ENCODE measurements at regions not wholly inside any gene's neighbourhood (a gene's known extent, or its start where the extent isn't known, plus 50 kb on each side); places are given as distances from the start of the nearest gene placed in this dataset.

- no peak for TF ChIP-seq MITF (IDR thresholded peaks at IDR 0.05)
Observed at GRCh38 chr18:75810516-75810915, 383.0 kb upstream of the SMIM21 start (continued).

DNA sequence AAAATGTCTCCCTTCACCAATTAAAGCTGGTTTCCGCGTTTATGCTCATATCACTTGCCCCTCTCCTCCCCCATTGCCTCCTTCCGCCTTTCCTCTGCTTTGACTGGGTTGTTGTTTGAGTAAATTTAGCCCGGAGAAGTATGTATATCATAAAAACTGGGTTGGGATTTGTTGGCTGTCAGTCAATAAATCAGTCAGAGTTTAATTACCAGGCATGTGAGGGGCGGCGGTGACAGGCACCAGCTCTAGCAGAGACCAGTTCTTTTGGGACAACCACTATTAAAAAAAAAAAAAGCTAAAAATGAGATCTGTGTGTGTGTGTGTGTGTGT, 382.4 kb upstream of the SMIM21 start:
- Histone ChIP-seq H3K9me3 (replicated peaks; ENCODE audit: control insufficient read depth, insufficient read depth, low read depth, low read length) (no peaks in the 10 kb centered on the region), H3K27me3 (ENCODE audit: control insufficient read depth in 2 of 2, insufficient read depth in 2 of 2, low read length in 2 of 2) (no peaks in the 10 kb centered on the region; a peak in 1 of 5 replicates), H3K36me3 (ENCODE audit: control insufficient read depth, insufficient read depth, low read length) (no peaks in the 10 kb centered on the region), H2AFZ (ENCODE audit: low read depth, low read length) (no peak overlapping the region), H3K9ac (ENCODE audit: insufficient read depth in 1 of 2, low read depth in 2 of 2, low read length in 2 of 2) (no peak overlapping the region), H3K4me3 (no peak overlapping the region), H4K20me1 (replicated peaks; ENCODE audit: control insufficient read depth, insufficient read depth, low read length) (no peaks in the 10 kb centered on the region), H3K4me2 (ENCODE audit: insufficient read depth, low read length) (no peak overlapping the region), H3K4me1 (replicated peaks in 1 of 2; ENCODE audit: control insufficient read depth in 2 of 2, insufficient read depth in 2 of 2, low read length in 2 of 2) (no peaks in the 10 kb centered on the region), H3K9me1 (ENCODE audit: control insufficient read depth, insufficient read depth, low read length) (no peaks in the 10 kb centered on the region), H3K79me2 (ENCODE audit: control insufficient read depth, insufficient read depth, low read length) (no peaks in the 10 kb centered on the region), H3K27ac (ENCODE audit: extremely low read depth, low read depth, low read length) (no peak overlapping the region)
- intact Hi-C loops (cut with micrococcal nuclease) = no loop called here
- ChIA-PET CTCF (ENCODE audit: low intra/inter-chr PET ratio) (no interaction called here), POLR2A (no interaction called here)
- no TSS peak for BruUV-seq (replicated peaks)
- no peak for ATAC-seq
- no peak for FAIRE-seq
- DNase-seq (ENCODE audit: extremely low read depth in 1 of 4, low spot score in 3 of 4) = no peak
- 0% methylated on average over 3 of the region's 6 CpGs for WGBS (ENCODE audit: insufficient coverage, low coverage, missing lambda C conversion rate)
- in situ Hi-C loops (cut with MboI) = no loop called here
- TF ChIP-seq RFX7 (CRISPR knock-in tag; IDR thresholded peaks at IDR 0.05) = no peak

- Histone ChIP-seq H3K4me1 (replicated peaks in 1 of 2; ENCODE audit: control insufficient read depth in 2 of 2, insufficient read depth in 2 of 2, low read length in 2 of 2) (no peaks in the 10 kb centered on the region), H3K4me2 (ENCODE audit: insufficient read depth, low read length) (no peak overlapping the region), H3K4me3 (no peak overlapping the region), H3K9me3 (replicated peaks; ENCODE audit: control insufficient read depth, insufficient read depth, low read depth, low read length) (no peaks in the 10 kb centered on the region), H4K20me1 (replicated peaks; ENCODE audit: control insufficient read depth, insufficient read depth, low read length) (no peaks in the 10 kb centered on the region), H3K79me2 (ENCODE audit: control insufficient read depth, insufficient read depth, low read length) (no peaks in the 10 kb centered on the region), H3K9me1 (ENCODE audit: control insufficient read depth, insufficient read depth, low read length) (no peaks in the 10 kb centered on the region), H3K36me3 (ENCODE audit: control insufficient read depth, insufficient read depth, low read length) (no peaks in the 10 kb centered on the region), H3K9ac (ENCODE audit: insufficient read depth in 1 of 2, low read depth in 2 of 2, low read length in 2 of 2) (no peak overlapping the region), H3K27me3 (ENCODE audit: control insufficient read depth in 2 of 2, insufficient read depth in 2 of 2, low read length in 2 of 2) (no peaks in the 10 kb centered on the region; a peak in 1 of 5 replicates), H3K27ac (ENCODE audit: extremely low read depth, low read depth, low read length) (no peak overlapping the region), H2AFZ (ENCODE audit: low read depth, low read length) (no peak overlapping the region)
- FAIRE-seq = no peak
- no peak for DNase-seq (ENCODE audit: extremely low read depth in 1 of 4, low spot score in 3 of 4)
- ChIA-PET POLR2A (no interaction called here), CTCF (ENCODE audit: low intra/inter-chr PET ratio) (no interaction called here)
- no TSS peak for BruUV-seq (replicated peaks)
- no peak for ATAC-seq
- in situ Hi-C loops (cut with MboI) = no loop called here
- intact Hi-C loops (cut with micrococcal nuclease) = no loop called here
- WGBS (ENCODE audit: insufficient coverage, low coverage, missing lambda C conversion rate) = 0% methylated on average over 16 of the region's 20 CpGs
- TF ChIP-seq ZNF140 (CRISPR knock-in tag; IDR thresholded peaks at IDR 0.05) (no peak), TRIM24 (IDR thresholded peaks at IDR 0.05) (no peak), MBD2 (IDR thresholded peaks at IDR 0.05; ENCODE audit: borderline replicate concordance, low read depth) (no peak), SREBF2 (CRISPR knock-in tag; IDR thresholded peaks at IDR 0.05) (no peak), HCFC1 (IDR thresholded peaks at IDR 0.05; ENCODE audit: low read depth, low read length) (no peak), COPS2 (conservative IDR thresholded peaks at IDR 0.05) (no peak), ZNF23 (CRISPR knock-in tag; IDR thresholded peaks at IDR 0.05) (no peak), ZNF717 (CRISPR knock-in tag; IDR thresholded peaks at IDR 0.05) (no peak), U2AF2 (optimal IDR thresholded peaks at IDR 0.05; ENCODE audit: low read depth, low read length) (no peak)
Observed at GRCh38 chr18:75809151-75809925, 381.8 kb upstream of the SMIM21 start.

All from K562 (cell line).